NCI-H748 (cell line): ENCODE measurements at regions not wholly inside any gene's neighbourhood (a gene's known extent, or its start where the extent isn't known, plus 50 kb on each side); places are given as distances from the start of the nearest gene placed in this dataset.

Experiments used
- DNase-seq: peaks from one replicate; lab custom pipeline; 2025; ENCODE audit not compliant: unreplicated experiment; lab: John Stamatoyannopoulos, UW

DNA sequence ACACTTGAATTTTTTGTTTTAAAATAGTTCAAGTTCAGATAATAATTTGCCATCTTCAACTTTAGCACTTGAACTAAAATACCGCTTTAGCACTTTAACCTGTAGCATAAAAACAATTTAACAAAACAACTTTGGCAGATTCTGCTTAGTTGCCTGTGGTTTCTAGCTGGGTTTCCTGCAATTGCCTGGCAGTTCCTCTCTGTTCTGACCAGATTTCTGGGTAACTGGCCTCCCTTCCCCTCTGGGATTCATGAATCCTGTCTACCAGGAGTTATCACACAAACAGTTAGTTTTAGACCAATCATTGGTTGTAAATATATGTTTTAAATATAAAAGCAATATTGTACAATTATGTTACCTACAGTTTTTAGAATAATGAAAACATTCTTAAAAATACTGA, 89.8 kb upstream of the HDAC9 start:
- DNase-seq = no peak

DNA sequence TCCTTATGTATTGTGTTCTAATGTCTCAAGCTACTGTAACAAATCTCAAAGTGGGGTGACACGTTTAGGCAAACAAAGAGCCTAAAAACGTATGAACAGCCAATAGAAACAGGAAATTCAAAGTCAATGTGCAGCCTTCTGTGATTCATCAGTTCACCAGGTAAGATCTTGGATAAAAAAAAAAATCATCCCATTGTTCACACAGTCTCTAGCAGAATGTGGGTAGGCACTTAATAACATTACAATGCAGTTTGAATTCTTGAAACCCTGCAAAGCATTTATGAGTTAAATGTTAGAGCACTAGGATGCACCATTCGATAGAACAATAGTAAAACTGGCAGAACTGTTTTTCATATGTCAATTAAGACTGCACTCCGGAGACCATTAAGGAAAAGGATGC, 88.2 kb upstream of the HDAC9 start:
- no peak for DNase-seq

DNA sequence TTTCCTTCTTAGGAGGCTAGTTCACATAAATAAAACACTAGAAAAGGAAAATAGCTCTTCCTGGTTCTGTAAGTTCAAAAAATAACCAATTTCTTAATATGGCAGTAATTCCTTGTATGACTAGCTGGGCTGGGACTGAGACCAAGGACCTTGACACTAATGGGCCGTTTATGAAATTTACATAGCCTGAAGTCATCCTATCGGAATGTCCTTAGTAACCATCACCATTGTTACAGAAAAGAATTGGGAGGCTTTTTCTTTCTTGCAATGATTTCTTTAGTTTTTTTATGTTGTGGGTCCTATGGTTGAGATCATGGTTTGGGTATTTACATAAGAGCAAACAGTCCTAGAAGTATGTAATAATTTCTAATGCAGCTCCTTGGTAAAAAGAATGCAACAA, 87.1 kb upstream of the HDAC9 start:
- no peak for DNase-seq

DNA sequence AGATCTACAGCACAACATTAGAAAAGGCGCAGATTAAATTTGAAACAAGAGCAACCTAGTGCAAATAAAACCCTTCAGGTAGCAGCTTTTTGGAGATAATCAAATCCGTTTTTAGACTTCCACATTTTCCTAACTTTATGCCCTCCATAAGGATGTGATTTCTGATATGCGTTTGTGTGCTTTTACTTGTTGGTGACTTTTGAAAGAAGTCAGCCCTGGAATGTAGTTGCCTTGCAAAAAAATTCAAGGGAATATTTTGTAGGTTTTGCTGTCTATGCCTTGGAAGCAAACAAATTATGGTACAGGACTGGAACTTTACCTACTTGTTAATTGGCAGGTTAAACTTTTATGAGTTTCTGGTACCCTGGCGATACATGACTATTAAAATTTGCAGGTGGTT, 86.7 kb upstream of the HDAC9 start:
- no peak for DNase-seq

DNA sequence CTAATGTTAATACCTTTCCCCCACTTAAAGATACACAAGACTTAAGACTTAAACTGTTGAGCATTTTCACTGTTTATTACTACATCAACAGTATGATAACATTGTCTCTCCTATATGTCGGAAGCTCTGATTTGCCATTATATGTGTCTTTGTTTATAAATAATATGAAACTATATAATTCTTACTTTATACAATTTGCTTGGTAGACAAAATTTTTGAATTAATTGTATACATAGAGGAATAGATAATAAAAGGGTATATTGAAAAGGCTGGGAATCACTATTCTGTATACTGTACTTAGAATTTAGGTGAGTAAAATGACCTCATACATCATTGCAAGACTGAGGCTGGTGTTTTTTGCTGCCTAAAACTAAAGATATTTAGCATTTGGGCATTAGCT, 82.1 kb upstream of the HDAC9 start:
- no peak for DNase-seq

DNA sequence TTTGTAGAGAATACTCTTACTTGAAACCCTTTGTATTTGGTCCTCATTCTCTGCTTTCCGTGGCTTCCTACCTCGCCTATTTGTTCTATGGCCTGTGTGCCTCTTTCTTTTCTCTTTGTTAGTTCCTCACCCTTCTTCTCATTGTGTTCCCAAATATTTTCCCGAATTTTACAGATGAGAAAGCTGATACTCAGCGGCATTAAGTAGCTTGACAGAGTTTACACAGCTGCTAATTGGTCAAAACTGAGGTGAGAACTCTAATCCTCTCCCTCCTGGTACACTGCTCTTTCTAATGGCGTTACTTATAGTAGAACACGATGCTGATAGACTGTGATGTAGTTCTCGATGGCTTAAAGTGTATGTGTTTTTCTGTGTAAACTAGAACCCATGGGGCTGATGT, 80.7 kb upstream of the HDAC9 start:
- peak; percentile 3 for DNase-seq

DNA sequence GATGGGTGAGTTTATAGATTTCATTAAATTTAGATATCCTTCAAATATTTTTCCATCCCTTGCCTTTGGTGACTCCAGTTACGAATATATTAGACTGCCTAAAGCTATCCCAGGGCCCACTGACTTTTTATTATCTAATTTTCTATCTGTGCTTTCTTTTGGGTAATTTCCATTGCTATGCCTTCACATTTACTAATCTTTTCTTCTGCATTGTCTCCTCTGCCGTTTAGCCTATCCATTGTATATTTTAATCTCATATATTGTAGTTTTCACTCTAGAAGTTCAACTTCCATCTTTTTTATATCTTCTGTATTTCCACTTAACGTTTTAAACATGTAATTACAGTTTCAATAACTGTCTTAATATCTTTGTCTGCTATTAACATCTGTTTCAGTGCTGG, 78.6 kb upstream of the HDAC9 start:
- no peak for DNase-seq

DNA sequence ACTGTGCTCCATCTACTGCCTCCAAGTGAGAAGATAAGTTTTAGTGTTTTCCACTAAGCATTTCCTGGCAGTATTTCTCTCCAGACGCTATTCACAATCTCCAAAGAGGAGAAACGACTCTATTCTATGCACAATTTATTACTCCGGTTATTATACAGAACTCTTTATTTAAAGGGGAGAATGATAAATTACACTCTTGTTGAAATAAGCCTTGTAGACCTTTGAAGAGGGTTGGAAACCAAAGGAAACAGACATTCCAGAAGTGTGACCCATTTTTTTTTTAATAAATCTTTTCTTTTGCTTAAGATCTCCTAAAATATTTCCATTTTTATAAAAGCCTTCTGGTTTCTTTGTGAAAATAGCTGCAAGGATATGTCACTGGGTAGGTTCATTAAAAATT, 76.1 kb upstream of the HDAC9 start:
- no peak for DNase-seq

DNA sequence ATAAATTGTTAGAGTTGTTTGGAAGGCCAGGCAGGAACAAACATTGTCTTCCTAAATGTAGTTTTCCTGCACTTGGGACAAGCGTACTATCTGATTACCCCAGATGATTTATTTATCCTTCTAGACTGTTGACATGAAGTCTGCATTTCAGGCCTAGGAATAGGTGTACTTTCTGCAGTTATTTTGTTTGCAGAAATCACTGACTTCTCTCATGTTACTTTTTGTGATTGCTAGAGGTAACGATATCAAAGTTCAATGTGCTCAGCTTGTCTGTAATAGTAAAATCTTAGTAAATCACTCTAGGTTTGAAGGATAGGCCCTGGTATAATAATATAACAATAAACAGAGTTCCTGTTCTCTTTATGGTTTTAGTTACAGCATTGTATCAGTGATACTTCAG, 75.4 kb upstream of the HDAC9 start:
- no peak for DNase-seq

DNA sequence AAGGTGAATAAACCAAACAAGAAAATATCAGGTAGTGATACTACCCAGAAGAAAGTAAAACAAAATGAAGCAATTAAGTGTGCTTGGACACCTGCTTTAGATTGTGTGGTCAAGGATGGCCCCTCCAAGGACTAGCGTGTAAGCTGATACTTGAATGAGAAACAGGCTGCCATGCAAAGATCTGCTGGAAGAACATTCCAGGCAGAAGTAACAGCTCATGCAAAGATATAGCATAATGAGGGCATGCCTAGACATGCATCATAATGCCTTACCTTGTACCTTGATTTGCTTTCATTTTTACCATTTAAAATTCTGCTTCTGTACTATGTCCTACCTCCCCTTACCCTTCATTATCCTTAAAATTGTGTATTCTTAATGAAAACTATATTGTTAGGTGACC, 74.8 kb upstream of the HDAC9 start:
- no peak for DNase-seq

DNA sequence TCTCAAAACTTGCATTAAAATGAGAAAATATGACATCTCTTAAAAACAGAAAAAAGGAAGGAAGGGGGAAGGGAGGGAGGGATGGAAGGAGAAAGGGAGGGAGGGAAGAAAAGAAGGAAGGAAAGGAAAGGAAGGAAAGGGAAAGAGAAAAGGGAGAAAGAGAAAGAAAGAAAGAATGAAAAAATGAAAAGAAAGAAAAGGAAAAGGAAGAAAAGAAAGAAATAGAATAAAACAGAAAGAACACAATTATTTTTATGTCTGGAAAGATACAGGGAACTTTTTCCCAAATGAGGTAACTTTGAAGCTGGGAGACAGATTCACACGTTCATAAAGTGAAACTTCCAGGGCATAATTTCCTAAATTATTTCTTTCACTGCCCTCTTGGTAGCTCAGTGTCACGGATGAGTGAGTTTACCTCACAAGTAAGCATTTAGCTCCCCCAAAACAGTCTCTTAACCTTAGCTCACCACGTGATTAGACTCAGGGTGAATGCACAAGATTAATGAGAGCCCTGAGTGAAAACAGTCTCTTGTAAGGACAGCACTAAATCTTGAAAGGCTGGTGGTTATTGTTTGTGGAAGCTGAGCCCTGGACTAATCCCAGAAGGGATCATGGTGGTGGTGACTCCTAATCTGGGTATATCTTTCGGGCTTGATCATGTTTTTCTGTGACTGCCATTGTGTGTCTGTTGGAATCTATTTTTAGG, 74.1 kb upstream of the HDAC9 start:
- DNase-seq = no peak

DNA sequence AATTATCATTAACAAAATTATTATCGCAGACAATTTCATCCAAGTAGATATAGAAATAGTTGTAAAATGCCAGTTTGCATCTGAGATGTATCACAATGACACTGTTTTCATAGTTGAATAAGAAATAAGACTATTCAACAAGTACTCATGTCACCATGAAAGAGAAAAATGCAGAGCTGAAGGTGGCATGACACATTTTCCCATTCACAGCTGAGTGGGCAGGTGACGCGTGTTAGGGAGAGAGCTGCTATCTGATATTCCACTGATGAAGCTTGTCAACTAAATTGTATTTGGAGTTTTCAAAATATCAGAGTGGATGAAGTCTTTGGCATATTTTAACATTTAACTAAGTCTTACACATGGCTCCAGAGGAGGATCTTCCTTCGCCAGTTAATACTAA, 70.3 kb upstream of the HDAC9 start:
- DNase-seq = no peak

DNA sequence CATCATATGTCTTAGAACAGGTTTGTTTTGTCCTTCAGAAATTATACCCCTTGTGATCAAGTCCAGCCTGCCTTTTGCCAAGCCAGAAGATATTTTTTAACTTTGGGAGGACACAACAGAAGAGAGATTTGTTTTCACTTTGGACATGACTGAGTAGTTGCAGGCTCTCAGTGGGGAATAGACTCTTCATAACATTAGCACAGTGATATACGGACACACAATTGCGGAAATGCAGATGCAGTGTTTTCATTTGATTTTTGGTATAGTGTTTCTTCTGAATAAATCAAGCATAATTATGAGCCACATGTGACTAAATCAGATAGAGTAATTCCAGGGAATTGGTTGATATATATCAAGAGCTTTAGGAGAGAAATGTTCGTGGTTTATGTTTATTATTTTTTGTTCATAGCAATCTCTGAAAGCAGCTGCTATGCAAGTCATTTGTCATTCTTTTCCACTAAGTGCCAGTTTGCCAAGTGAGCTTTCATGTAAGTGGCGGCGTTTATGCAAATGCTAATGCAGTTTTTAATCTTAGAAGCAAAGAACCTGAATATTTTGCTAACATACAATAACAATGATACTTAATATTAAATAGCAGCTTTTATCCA, 69.6 kb upstream of the HDAC9 start:
- DNase-seq = no peak

DNA sequence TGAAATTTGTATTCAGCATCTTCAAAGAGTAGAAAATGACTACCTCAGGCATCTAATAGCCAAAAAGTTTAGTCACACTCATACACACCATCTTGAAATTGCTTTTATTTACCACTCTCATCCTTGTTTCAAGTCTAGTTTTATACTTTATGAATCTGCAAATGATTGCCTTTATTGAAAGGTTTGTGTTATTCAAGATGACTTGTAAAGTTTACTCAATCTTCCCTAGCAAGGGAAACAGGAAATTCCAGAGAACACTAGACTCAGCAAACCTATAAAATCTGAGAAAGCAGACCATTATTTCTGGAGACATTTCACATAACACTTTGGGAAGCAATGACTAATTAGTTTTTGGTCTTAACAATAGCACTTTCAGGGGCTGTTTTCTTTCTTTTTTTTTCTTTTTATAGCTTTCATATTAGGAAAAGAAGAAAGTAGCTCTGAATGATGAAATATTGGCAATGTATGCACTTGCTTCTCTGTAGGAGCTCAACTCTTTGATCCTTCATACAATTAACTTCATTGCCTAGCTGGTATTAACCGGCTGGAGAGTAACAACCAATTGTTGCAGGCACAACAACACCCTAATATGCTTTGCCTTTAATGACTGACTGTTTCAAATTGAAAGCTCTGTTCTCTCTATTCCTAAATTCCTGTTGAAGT, 68.9 kb upstream of the HDAC9 start:
- DNase-seq = no peak

DNA sequence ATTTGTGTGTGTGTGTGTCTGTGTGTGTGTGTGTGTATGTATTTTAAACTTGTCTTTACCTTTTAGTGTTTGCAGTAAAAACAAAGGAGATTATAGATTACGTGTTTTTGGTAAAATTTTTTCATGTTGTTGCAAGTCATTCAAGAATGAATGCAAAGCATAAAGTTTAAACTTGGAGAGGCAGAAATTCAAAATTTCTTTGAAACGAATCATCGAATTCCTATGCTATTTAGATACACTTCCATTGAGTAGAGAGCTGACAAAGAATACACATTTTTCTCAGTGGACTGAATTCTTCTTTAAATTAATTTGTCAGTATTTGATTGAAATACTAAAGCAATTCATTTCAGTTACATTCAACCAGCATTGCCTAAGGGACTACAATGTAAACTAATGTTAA, 66.0 kb upstream of the HDAC9 start:
- DNase-seq = no peak

DNA sequence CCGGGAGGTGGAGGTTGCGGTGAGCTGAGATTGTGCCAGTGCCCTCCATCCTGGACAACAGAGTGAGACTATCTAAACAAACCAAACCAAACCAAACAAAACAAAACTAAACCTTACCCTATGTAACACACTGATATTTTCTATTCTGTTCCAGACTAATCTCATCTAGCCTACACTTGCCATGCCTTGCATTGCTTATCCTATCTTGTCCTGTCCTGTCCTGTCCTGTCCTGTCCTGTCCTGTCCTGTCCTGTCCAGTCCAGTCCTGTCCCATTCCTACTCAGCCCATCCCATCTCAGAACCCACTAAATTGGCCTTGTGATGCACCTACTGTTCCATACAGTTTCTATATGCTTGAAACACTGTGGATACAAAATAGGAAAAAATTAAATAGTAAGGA, 64.7 kb upstream of the HDAC9 start:
- DNase-seq = no peak

DNA sequence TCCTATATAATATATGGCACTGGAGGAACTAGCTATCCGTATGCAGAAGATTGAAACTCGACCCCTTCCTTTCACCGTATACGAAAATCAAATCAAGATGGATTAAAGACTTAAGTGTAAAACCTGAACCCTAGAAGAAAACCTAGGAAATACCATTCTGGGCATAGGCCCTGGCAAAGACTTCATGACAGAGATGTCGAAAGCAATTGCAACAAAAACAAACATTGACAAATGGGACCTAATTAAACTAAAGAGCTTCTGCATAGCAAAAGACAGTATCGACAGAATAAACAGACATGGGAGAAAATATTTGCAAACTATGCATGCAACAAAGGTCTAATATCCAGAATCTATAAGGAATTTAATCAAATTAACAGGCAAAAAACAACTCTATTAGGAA, 61.4 kb upstream of the HDAC9 start:
- no peak for DNase-seq

DNA sequence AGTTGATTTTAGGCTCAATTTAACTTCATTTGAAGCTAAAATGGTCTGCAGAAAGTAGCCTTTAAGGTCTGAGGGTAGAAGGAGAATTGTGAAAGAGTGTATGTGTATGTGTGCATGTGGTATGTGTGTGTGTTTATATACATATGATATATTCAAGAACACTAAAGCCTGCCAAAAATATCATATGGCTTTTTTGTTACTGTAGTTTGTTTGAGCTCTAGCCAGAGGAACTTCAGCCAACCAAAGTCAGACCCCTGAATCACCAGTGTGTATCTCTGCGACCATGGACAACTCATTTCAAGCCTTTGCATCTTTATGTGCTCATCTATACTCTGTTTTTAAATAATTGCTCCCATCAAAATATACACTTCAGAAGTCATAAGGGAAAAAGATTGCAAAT, 58.4 kb upstream of the HDAC9 start:
- DNase-seq = no peak

DNA sequence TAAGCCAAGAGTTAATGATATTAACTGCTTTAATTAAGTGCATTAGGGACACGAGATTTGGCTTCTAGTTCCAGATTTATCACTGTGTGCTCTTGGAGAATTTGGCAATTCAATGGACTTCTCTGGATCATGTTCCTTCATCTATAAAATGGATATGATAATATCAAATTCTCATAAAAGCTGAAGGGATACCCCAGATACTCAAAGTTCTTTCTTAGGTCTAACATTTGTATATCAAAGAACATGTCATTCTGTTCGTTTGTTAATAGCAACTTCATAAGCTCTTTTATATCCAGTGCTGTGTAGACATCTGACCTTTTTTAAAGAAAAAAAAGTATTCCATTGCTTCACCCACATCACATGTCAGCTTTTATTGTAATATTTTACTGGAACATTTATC, 54.6 kb upstream of the HDAC9 start:
- DNase-seq = no peak

DNA sequence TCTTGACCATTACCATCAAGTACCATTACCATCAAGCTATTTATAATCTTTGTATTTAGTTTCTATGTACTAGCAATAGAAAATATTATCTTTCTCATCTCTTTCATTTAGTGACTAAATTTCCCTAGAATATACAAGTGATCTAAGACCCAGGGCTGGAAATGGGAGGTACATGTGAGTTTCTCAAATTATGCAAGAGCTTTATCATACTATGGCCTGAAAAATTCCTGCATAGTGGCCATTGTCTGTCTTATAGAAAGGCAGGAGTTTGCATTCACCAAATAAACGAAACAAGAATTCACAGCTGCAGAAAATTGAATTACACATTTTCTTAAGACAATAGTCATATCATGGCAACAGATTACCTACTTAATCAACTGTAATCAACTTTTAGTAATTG, 50.7 kb upstream of the HDAC9 start:
- DNase-seq = no peak

DNA sequence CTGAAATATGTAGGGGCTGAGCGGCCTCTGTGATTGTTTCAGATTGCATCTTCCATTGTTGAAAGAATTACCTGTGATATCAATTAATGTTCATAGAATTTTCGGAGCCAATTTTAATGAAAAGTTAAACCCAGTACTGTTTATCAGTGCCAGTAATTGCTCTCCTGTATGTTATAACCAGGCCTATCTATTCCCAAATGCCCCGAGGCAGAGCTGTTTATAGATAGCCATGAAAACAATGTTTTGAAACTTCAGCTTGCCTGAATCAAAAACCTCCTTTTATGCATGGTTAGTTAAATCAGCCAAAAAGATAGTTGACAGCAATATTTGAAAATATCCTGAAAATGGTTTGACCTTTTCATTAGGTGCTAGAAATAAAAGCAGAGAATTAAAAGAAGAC, 50.1 kb upstream of the HDAC9 start:
- no peak for DNase-seq
